GM12801 (cell line): ENCODE measurements at regions not wholly inside any gene's neighbourhood (a gene's known extent, or its start where the extent isn't known, plus 50 kb on each side); places are given as distances from the start of the nearest gene placed in this dataset.

ENCODE experiments used
- CTCF ChIP-seq: IDR thresholded peaks from one replicate; pipeline ENCODE4 v1.5.1; 2011; ENCODE audit warnings: control low read depth; ENCODE audit not compliant: insufficient read length; ENCODE audit errors: extremely low read depth

GRCh38 chr6:137417396-137417795 lies 76.8 kb downstream of the OLIG3 start:
- TF ChIP-seq CTCF, result no peak

GRCh38 chr6:137416376-137417109 lies 77.7 kb downstream of the OLIG3 start:
- no peak for TF ChIP-seq CTCF

GRCh38 chr6:137415834-137416190 lies 78.4 kb downstream of the OLIG3 start:
- TF ChIP-seq CTCF, result no peak

- no peak for TF ChIP-seq CTCF
Observed at GRCh38 chr6:137415127-137415833, 78.9 kb downstream of the OLIG3 start.

- TF ChIP-seq CTCF, result no peak
Observed at GRCh38 chr6:137414599-137414998, 79.6 kb downstream of the OLIG3 start.

- no peak for TF ChIP-seq CTCF
Observed at GRCh38 chr6:137413482-137413881, 80.7 kb downstream of the OLIG3 start.

- TF ChIP-seq CTCF, result no peak
Observed at GRCh38 chr6:137412562-137412961, 81.6 kb downstream of the OLIG3 start.
